ENCODE measurements at regions not wholly inside any gene's neighbourhood (a gene's known extent, or its start where the extent isn't known, plus 50 kb on each side); places are given as distances from the start of the nearest gene placed in this dataset.

- Histone ChIP-seq H3K4me3 (ENCODE audit: low read depth in 1 of 2, low read length in 2 of 2) (no peak overlapping the region), H3K36me3 (ENCODE audit: insufficient read depth, low read length) (no peaks in the 10 kb centered on the region), H3K4me1 (ENCODE audit: insufficient read depth, low read length) (no peaks in the 10 kb centered on the region), H3K9me3 (ENCODE audit: insufficient read depth, low read length, severe bottlenecking) (no peaks in the 10 kb centered on the region), H3K27ac (ENCODE audit: low read length) (no peak overlapping the region), H3K4me2 (ENCODE audit: insufficient read depth, low read length) (no peak overlapping the region), H4K20me1 (ENCODE audit: insufficient read depth, low read length) (no peaks in the 10 kb centered on the region), H2AFZ (ENCODE audit: low read depth, low read length) (no peak overlapping the region), H3K79me2 (ENCODE audit: insufficient read depth, low read length) (no peaks in the 10 kb centered on the region), H3K9ac (ENCODE audit: low read depth, low read length) (no peak overlapping the region), H3K27me3 (ENCODE audit: insufficient read depth, low read length, poor library complexity) (no peaks in the 10 kb centered on the region)
- ATAC-seq (ENCODE audit: insufficient read depth, low read depth) (no peak), DNase-seq (no peak)
- TF ChIP-seq EZH2 (IDR thresholded peaks at IDR 0.05; ENCODE audit: borderline replicate concordance, low read depth, low read length, severe bottlenecking) (no peak), CTCF (IDR thresholded peaks at IDR 0.05; ENCODE audit: borderline replicate concordance, extremely low read depth, low read length, poor library complexity, severe bottlenecking) (no peak)
These were observed 69.6 kb downstream of the ETAA1 start for GRCh38 chr2:67466734-67467133.

- no peak overlapping the region for H3K27ac ChIP-seq (ENCODE audit: low read length)
- no peak for DNase-seq
- TF ChIP-seq EZH2 (IDR thresholded peaks at IDR 0.05; ENCODE audit: borderline replicate concordance, low read depth, low read length, severe bottlenecking) (no peak), CTCF (IDR thresholded peaks at IDR 0.05; ENCODE audit: borderline replicate concordance, extremely low read depth, low read length, poor library complexity, severe bottlenecking) (no peak)
- H3K4me3 ChIP-seq (ENCODE audit: low read depth in 1 of 2, low read length in 2 of 2): no peak overlapping the region
- H3K4me1 ChIP-seq (ENCODE audit: insufficient read depth, low read length): no peaks in the 10 kb centered on the region
- no peak for ATAC-seq (ENCODE audit: insufficient read depth, low read depth)
- no peak overlapping the region for H3K4me2 ChIP-seq (ENCODE audit: insufficient read depth, low read length)
- no peaks in the 10 kb centered on the region for H3K27me3 ChIP-seq (ENCODE audit: insufficient read depth, low read length, poor library complexity)
- H2AFZ ChIP-seq (ENCODE audit: low read depth, low read length): no peak overlapping the region
- no peaks in the 10 kb centered on the region for H4K20me1 ChIP-seq (ENCODE audit: insufficient read depth, low read length)
- H3K79me2 ChIP-seq (ENCODE audit: insufficient read depth, low read length): no peaks in the 10 kb centered on the region
- no peaks in the 10 kb centered on the region for H3K9me3 ChIP-seq (ENCODE audit: insufficient read depth, low read length, severe bottlenecking)
- no peaks in the 10 kb centered on the region for H3K36me3 ChIP-seq (ENCODE audit: insufficient read depth, low read length)
- no peak overlapping the region for H3K9ac ChIP-seq (ENCODE audit: low read depth, low read length)
These were observed 74.5 kb downstream of the ETAA1 start for GRCh38 chr2:67471681-67472080.

- H3K9ac ChIP-seq (ENCODE audit: low read depth, low read length): no peak overlapping the region
- ATAC-seq (ENCODE audit: insufficient read depth, low read depth) (no peak; the same call in 2 of the 3 replicates), DNase-seq (no peak)
- no peaks in the 10 kb centered on the region for H3K79me2 ChIP-seq (ENCODE audit: insufficient read depth, low read length)
- no peak overlapping the region for H3K4me3 ChIP-seq (ENCODE audit: low read depth in 1 of 2, low read length in 2 of 2)
- no peaks in the 10 kb centered on the region for H3K36me3 ChIP-seq (ENCODE audit: insufficient read depth, low read length)
- no peak overlapping the region for H3K4me2 ChIP-seq (ENCODE audit: insufficient read depth, low read length)
- H3K9me3 ChIP-seq (ENCODE audit: insufficient read depth, low read length, severe bottlenecking): no peaks in the 10 kb centered on the region
- H3K4me1 ChIP-seq (ENCODE audit: insufficient read depth, low read length): no peaks in the 10 kb centered on the region
- H4K20me1 ChIP-seq (ENCODE audit: insufficient read depth, low read length): no peaks in the 10 kb centered on the region
- H3K27me3 ChIP-seq (ENCODE audit: insufficient read depth, low read length, poor library complexity): peaks cover 4% of the 10 kb centered on the region
- TF ChIP-seq CTCF (IDR thresholded peaks at IDR 0.05; ENCODE audit: borderline replicate concordance, extremely low read depth, low read length, poor library complexity, severe bottlenecking) (peak; percentile 51), EZH2 (IDR thresholded peaks at IDR 0.05; ENCODE audit: borderline replicate concordance, low read depth, low read length, severe bottlenecking) (no peak)
- H3K27ac ChIP-seq (ENCODE audit: low read length): no peak overlapping the region
- H2AFZ ChIP-seq (ENCODE audit: low read depth, low read length): no peak overlapping the region
These were observed 80.0 kb downstream of the ETAA1 start for GRCh38 chr2:67476809-67477790.

Measured in DND-41 (cell line).